HG03558 (cell line): ENCODE measurements at regions not wholly inside any gene's neighbourhood (a gene's known extent, or its start where the extent isn't known, plus 50 kb on each side); places are given as distances from the start of the nearest gene placed in this dataset.
"Not testable (repeated sequence)": the region's sequence is repeated elsewhere in the genome, so short reads cannot be mapped to it uniquely, and the experiment has no call there.

Source experiments
- ATAC-seq: cut with Tn5 transposase; IDR thresholded peaks from one replicate; pipeline ENCODE4 v1.9.1; 2021; ENCODE audit warnings: moderate number of reproducible peaks; ENCODE audit not compliant: unreplicated experiment; ENCODE audit errors: extremely low read depth

- no peak for ATAC-seq
These were observed 1509.7 kb upstream of the LRRTM3 start for GRCh38 chr10:65416094-65416493.

GRCh38 chr10:65419629-65420028, 1506.2 kb upstream of the LRRTM3 start:
- ATAC-seq: no peak

DNA sequence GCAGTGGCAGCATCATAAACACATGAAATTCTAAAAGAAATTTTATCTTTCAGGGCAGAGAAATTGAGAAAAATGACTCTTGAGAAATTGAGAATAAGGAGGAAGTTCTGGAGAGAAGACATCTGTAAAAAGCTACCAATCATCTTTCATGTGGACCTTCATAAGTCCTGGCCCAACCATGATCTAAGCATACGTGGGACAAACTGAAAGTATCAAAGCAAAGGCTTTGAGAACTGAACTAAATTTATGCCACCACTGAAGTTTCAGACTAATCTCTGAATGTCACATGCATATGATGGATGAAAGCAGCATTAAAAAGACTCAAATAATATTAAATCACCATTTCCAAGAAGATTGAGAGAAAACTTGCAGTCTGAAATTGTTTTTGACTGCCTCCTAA, 1502.8 kb upstream of the LRRTM3 start:
- ATAC-seq: no peak

DNA sequence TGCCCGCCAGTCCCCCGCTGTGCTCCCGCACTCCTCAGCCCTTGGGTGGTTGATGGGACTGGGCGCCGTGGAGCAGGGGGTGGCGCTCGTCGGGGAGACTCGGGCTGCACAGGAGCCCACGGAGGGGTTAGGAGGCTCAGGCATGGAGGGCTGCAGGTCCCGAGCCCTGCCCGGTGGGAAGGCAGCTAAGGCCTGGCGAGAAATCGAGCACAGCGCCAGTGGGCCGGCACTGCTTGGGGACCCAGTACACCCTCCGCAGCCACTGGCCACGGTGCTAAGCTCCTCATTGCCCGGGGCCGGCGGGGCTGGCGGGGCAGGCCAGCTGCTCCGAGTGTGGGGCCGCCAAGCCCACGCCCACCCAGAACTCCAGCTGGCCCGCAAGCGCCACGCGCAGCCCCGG, 1496.5 kb upstream of the LRRTM3 start:
- ATAC-seq: not testable (repeated sequence)

DNA sequence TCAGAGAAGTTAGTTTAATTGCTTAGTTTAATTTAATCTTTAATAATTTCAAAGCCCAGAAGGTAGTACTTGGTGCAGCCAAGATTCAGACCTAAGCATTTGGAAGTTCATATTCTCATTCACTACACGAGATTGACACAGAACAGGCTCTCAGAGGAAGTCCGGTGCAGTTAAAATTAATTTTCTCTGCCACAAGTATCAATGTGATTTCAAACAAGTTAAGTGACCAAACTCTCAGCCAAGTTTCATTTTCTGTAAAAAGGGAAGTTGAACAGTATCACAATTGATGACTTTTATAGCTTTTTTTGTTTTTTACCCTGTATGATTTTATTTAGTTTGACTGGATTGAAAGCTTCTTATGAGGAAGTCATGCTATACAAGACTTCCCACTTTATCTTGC, 1494.9 kb upstream of the LRRTM3 start:
- no peak for ATAC-seq

GRCh38 chr10:65470986-65471385, 1454.8 kb upstream of the LRRTM3 start:
- no peak for ATAC-seq

DNA sequence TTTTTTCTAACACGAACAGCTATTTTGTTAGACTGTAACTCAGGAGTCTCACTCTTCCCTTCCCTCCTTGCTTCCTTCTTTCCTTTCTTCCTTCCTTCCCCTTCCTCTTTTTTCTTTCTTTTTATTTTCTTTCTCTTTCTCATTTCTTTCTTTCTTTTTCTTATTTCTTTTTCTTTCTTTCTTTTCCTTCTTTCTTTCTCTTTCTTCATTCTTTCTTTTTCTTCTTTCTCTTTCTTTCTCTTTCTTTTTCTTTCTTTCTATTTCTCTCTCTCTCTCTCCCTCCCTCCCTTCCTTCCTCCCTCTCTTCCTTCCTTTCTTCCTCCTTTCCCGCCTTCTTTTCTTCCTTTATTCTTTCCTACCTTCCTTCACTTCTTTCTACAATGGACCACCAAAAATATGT, 1443.0 kb upstream of the LRRTM3 start:
- ATAC-seq: no peak

GRCh38 chr10:65491799-65492198, 1434.0 kb upstream of the LRRTM3 start:
- no peak for ATAC-seq

GRCh38 chr10:65496541-65496940, 1429.3 kb upstream of the LRRTM3 start:
- no peak for ATAC-seq

- ATAC-seq: no peak
These were observed 1428.0 kb upstream of the LRRTM3 start for GRCh38 chr10:65497837-65498236.

DNA sequence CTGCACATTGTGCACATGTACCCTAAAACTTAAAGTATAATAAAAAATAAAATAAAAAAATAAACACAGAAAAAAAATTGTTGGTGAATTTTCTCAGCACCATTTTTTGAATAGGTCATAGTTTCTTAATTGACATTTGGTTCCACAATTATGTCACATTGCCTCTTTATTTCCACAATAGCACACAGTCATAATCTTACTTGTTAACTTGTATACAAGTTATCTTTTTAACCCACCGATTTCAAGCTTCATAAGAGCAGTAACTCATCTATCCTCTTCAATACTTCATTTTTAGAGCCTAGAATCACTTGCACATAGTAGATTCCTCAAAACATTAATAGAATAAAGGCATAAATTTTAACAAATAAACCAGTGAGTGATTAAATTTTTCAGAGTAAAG, 1425.1 kb upstream of the LRRTM3 start:
- no peak for ATAC-seq

DNA sequence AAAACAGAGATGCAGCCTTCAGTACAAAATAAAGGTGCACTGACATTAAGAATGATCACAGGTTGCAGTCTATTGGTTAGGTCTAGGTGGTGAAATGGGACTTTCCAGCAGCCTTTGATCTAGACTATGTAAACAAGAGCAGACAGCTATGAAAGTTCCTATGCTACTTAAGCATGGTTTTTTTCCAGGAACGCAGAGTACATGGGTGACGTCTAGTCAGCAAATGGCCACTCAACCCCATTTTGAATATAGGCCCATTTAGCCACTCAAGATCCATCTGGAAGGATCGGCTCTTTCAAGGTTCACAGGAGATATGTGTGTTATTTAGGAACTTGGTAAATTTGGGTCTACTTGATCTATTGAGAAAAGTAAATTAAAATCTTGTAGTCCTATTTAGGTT, 1424.6 kb upstream of the LRRTM3 start:
- no peak for ATAC-seq

GRCh38 chr10:65518379-65518778, 1407.5 kb upstream of the LRRTM3 start:
- no peak for ATAC-seq

DNA sequence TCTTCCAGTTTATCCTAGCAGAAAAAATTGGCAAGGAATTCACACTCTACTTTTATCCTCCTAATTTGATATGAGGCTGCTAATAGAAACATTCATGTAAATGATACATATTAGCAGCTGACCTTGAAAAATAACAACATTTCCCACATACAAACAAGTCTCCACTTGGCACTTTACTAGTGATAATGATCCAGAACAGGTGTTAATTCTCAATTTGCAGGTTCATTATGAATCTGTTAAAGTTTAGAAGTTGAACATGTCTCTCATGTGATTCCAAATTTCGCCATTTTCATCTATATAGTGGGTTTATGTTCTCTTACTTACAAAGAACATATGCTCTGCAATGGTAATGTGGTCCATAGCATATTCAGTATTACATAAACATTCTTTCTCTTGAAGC, 1396.8 kb upstream of the LRRTM3 start:
- no peak for ATAC-seq

DNA sequence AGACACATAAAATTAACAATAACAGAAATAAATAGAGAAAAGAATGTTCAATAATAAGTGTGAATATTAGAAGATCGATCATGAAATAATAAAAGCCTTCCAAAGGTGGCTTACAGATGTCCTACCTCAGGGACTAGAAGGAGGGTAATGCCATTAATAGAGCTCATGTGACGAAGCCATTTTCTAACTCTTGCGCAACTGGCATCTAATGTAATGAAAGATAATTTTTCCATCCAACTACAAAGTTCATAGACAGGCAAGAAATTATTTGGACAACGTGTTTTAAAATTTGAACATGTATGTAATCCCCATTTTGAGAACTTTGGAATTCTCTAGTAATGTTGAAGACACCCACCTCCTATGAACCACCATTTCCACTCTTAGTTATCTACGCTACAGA, 1394.3 kb upstream of the LRRTM3 start:
- no peak for ATAC-seq

- ATAC-seq: no peak
These were observed 1391.1 kb upstream of the LRRTM3 start for GRCh38 chr10:65534771-65535170.

GRCh38 chr10:65544756-65545155, 1381.1 kb upstream of the LRRTM3 start:
- no peak for ATAC-seq

DNA sequence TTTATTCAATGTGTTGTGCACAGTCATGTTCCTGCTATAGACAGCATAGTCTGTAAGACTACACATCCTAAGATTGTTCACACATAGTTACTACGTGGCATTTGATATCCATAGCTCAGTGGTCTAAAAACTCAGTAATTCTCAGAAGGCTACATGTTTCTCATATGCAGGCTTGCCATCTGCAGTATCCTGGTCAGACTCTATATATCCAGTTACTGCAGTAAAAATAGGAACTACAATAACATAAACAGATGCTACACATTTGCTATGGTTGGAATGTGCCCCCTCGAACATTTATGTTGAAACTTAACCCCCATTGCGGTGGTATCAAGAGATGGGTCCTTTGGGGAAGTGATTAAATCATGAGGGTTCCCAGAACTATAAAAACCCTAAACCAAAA, 1377.8 kb upstream of the LRRTM3 start:
- ATAC-seq: no peak

- no peak for ATAC-seq
These were observed 1375.1 kb upstream of the LRRTM3 start for GRCh38 chr10:65550761-65551160.

DNA sequence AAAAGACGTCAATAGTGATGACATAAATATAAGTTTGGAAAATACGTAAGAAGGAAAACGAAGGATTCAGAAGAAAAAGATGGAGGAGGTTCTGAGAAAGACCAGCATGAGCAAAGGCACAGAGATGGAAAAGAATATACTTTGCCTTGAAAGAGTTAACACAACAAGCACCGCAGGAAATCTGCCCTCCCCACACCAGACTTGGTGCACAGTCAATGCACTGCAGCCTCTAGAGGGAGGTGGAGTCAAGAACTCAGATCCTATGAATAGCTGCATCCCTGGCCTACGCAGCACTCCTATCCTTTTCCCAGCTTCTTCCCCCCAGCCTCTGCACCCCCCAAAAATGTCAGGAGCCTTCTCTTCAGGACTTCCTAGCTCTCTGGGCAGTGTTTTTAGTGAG, 1370.6 kb upstream of the LRRTM3 start:
- ATAC-seq: no peak

GRCh38 chr10:65556006-65556405, 1369.8 kb upstream of the LRRTM3 start:
- ATAC-seq: no peak

GRCh38 chr10:65559369-65559768, 1366.5 kb upstream of the LRRTM3 start:
- ATAC-seq: no peak

DNA sequence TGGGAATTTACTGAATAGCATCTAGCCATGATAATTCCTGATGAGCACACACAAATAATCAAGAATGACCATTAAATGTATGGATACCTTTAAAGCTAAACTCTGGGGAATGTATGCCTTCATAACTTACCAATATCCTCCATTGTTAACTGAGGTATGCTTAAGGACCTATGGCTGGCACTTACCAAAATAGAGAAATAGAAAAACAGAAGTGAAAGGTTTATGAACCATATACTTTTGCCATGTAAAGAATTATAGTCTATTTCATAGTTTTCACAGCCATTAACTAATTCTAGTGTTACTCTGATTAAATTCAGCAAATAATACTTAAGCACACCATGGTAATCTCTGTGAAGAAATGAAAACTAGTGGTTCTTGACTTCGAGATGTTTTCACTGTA, 1360.6 kb upstream of the LRRTM3 start:
- ATAC-seq: no peak
